Dendritic cell treated with granulocyte-macrophage colony-stimulating factor and Interleukin-4, amounts not matched to agents 40 ng/mL and 50 ng/mL, for 4 days (primary cell): ENCODE measurements at regions not wholly inside any gene's neighbourhood (a gene's known extent, or its start where the extent isn't known, plus 50 kb on each side); places are given as distances from the start of the nearest gene placed in this dataset.

Experiments used
- H3K27ac Mint-ChIP-seq: one replicate; pipeline ENCODE4 v1.8.0; 2022; ENCODE audit warnings: mild to moderate bottlenecking, mixed read lengths
- H3K27me3 Mint-ChIP-seq: one replicate; pipeline ENCODE4 v1.8.0; 2022; ENCODE audit warnings: mild to moderate bottlenecking, mixed read lengths
- H3K36me3 Mint-ChIP-seq: one replicate; pipeline ENCODE4 v1.8.0; 2022; ENCODE audit warnings: low read depth, mixed read lengths
- H3K4me1 Mint-ChIP-seq: one replicate; pipeline ENCODE4 v1.8.0; 2022; ENCODE audit warnings: low read depth, mixed read lengths
- H3K4me3 Mint-ChIP-seq: one replicate; pipeline ENCODE4 v1.8.0; 2022; ENCODE audit warnings: mild to moderate bottlenecking, moderate library complexity, mixed read lengths
- H3K9me3 Mint-ChIP-seq: one replicate; pipeline ENCODE4 v1.8.0; 2022; ENCODE audit warnings: mixed read lengths
- intact Hi-C: fragments of 100-400 bp; cut with micrococcal nuclease; formaldehyde crosslinking; loops from one replicate; pipeline ENCODE4 v1.15.0; 2022

DNA sequence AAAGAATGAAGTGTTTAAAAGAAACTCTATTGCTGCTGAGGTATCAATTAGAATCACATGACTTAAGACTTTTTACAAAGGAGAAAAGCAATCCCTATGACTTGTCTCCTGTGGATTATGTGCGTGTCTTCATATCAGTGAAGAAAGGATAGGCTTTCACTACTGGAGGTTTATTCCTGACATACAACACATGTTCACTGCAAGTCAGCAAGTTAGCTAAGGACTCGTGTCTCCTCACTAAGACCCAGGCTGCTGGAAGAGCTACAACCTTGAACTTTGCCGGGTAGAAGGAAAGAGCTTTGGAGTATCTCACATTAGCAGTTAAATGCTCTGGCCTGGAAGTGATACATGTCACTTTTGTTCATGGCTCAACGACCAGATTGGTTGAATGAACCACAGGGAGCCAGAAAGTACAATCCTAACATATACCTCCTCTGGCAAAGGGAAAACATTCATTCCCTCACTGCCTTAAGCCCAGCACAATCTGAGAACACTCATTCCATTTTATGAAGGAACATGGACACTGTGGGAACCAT is 215.3 kb downstream of the RNF152 start:
- no peak overlapping the region for H3K27ac Mint-ChIP-seq
- peaks cover 34% of the 10 kb centered on the region for H3K9me3 Mint-ChIP-seq
- intact Hi-C loops, result no loop called here
- H3K36me3 Mint-ChIP-seq, result no peaks in the 10 kb centered on the region
- H3K4me3 Mint-ChIP-seq, result no peak overlapping the region
- H3K4me1 Mint-ChIP-seq, result no peaks in the 10 kb centered on the region
- peaks cover 5% of the 10 kb centered on the region for H3K27me3 Mint-ChIP-seq

DNA sequence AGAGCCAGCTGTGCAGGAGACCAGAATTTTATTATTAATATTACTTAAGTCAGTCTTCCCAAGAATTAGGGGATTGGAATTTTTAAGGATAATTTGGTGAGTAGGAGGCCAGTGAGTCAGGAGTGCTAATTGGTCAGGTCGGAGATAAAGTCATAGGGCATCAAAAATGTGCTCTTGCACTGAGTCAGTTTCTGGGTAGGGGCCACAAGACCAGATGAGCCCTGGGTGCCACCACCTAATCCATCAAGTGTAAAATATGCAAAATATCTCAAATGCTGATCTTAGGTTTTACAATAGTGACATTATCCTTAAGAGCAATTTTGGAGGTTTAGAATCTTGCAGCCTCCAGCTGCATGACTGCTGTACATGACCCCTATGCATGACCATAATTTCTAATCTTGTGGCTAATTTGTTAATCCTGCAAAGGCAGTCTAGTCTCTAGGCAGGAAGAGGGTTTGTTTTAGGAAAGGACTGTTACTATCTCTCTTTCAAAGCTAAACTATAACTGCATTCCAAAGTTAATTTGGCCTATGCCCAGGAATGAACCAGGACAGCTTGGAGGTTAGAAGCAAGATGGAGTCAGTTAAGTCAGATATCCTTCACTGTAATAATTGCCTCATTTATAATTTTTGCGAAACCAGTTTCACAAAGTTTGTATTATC is 215.9 kb downstream of the RNF152 start:
- H3K27me3 Mint-ChIP-seq, result peaks cover 5% of the 10 kb centered on the region
- no peak overlapping the region for H3K27ac Mint-ChIP-seq
- intact Hi-C loops, result no loop called here

DNA sequence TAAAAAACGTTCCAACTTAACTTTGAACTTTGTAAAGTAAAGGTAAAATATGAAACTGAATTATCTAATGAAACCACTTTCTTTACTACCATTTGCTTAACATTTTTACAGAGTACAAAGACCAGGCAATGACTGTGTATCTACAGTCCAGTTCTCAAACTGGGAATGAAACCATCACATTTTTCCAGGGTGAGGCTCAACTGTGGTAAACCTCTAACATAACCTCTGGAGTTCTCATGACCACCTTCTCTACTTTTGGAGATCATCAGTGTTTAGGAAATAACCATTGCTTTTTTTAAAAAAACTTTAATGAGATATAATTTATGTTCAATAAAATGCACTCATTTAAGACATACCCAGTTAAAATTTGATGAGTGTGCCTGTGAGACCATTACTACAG is 223.5 kb downstream of the RNF152 start:
- H3K27me3 Mint-ChIP-seq, result peaks cover 16% of the 10 kb centered on the region
- no peaks in the 10 kb centered on the region for H3K4me1 Mint-ChIP-seq
- H3K27ac Mint-ChIP-seq, result no peak overlapping the region
- no peaks in the 10 kb centered on the region for H3K9me3 Mint-ChIP-seq
- H3K36me3 Mint-ChIP-seq, result no peaks in the 10 kb centered on the region
- H3K4me3 Mint-ChIP-seq, result no peak overlapping the region
- intact Hi-C loops, result no loop called here

More for the DNA sequence above, 215.9 kb downstream of the RNF152 start:
- Mint-ChIP-seq H3K9me3 (peaks cover 34% of the 10 kb centered on the region), H3K36me3 (no peaks in the 10 kb centered on the region), H3K4me1 (no peaks in the 10 kb centered on the region), H3K4me3 (no peak overlapping the region)

DNA sequence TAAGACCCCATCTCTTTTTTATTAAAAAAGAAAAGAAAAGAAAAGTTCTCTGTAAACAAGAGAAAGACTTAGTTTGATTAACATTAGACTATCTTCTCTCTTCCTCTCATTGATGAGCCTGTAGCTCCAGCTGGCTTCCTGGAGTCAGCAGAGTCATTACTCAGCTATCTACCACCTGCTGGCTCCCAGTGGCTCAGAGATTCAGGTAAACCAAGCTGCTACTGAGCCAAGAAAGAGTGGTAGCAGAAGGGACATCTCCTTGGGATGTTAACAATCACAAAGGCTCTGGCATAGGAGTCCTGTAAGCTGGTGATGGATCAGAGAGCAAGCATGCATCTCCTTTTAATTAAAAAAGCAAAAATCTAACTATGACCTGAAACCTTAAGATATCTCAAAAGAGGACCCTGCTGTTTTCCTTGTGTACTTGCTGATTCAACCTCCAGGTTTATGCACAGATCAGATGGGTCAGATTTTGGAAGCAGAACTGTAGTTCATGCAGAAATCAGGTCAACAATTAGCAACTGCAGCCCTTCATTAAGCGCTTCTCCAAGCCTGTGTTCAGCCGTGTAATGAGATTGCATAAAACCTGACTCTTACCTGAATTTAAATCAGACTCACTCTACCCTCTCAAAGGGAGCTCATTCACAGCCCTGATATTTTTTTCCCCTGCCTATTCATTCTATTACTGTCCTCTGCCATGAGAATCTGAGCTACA is 225.8 kb downstream of the RNF152 start:
- no peak overlapping the region for H3K4me3 Mint-ChIP-seq
- H3K4me1 Mint-ChIP-seq, result no peaks in the 10 kb centered on the region
- H3K9me3 Mint-ChIP-seq, result no peaks in the 10 kb centered on the region
- no peaks in the 10 kb centered on the region for H3K36me3 Mint-ChIP-seq
- H3K27ac Mint-ChIP-seq, result no peak overlapping the region
- intact Hi-C loops, result no loop called here
- H3K27me3 Mint-ChIP-seq, result peaks cover 14% of the 10 kb centered on the region

DNA sequence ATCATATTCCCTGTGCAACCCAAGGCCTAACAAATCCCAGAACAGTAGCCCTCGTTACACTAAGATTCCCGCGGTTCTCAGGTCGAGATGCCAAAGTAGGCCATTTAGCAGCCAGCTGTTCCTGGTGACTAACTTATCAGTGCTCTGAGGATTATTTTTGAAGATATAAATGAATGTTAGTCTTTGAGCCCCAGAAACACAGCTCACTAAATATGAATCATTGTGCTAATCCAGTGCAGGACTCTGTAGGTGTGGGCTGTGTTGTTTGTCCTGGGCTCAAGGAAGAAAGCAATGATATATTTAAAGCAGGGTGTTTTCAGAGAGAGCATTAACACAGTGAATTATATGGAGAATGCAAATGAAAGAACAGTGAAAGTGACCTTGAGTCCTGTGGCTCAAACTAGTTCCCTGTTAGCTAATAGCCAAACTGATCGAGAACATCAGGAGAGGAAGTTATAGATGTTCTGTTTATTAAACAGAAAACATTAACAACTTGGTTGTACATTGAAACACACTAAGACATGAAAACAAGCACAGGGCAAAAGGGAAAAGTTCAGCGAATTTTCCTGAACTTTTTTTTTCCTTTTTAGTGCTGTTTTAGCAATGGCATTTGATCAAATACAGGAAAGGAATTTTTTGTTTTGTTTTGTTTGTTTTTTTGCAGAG is 228.3 kb downstream of the RNF152 start:
- Mint-ChIP-seq H3K36me3 (no peaks in the 10 kb centered on the region), H3K4me1 (no peaks in the 10 kb centered on the region), H3K9me3 (no peaks in the 10 kb centered on the region), H3K27me3 (peaks cover 13% of the 10 kb centered on the region), H3K4me3 (no peak overlapping the region), H3K27ac (no peak overlapping the region)
- intact Hi-C loops, result no loop called here

DNA sequence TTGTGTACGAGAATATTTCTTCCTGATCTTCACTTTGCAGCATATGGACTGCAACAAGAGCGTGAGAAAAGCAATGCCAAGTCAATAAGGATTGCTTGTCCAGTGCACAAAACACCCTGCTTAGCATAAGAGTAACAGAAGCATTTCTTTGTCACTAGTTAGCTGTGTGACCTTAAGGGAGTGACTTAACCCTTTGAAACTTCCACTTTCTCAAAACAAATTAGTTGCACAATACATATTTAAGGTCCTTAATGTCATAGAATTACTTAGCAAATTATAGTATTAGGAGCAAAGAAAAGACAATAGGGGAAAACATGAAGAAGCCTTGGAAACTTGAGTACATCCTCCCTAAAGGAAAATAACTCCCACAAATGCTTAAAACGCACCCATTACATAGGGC is 230.1 kb downstream of the RNF152 start:
- H3K36me3 Mint-ChIP-seq, result no peaks in the 10 kb centered on the region
- no peak overlapping the region for H3K4me3 Mint-ChIP-seq
- H3K27me3 Mint-ChIP-seq, result peaks cover 9% of the 10 kb centered on the region
- no peak overlapping the region for H3K27ac Mint-ChIP-seq
- no peaks in the 10 kb centered on the region for H3K4me1 Mint-ChIP-seq
- intact Hi-C loops, result no loop called here
- H3K9me3 Mint-ChIP-seq, result no peaks in the 10 kb centered on the region

DNA sequence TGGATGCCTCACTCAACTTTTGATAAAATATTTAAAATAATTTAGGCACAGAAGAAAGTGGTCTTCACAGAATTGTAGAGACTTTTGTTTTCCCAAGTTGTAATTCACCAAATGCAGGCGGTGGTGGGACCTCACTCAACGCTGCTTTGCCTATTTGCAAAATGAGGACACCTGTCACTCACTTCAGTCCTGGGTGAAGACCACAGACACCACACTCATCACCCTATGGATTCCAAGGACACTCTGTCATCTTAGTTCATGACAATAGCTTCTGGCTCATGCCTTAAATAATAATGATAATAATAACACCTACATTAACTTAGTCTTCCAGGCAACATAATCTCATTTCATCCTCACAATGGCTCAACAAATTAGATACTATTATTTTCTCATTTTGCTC is 234.4 kb downstream of the RNF152 start:
- intact Hi-C loops, result no loop called here
- Mint-ChIP-seq H3K4me3 (no peak overlapping the region), H3K36me3 (no peaks in the 10 kb centered on the region), H3K9me3 (peaks cover 6% of the 10 kb centered on the region), H3K4me1 (no peaks in the 10 kb centered on the region), H3K27me3 (peaks cover 2% of the 10 kb centered on the region), H3K27ac (no peak overlapping the region)

DNA sequence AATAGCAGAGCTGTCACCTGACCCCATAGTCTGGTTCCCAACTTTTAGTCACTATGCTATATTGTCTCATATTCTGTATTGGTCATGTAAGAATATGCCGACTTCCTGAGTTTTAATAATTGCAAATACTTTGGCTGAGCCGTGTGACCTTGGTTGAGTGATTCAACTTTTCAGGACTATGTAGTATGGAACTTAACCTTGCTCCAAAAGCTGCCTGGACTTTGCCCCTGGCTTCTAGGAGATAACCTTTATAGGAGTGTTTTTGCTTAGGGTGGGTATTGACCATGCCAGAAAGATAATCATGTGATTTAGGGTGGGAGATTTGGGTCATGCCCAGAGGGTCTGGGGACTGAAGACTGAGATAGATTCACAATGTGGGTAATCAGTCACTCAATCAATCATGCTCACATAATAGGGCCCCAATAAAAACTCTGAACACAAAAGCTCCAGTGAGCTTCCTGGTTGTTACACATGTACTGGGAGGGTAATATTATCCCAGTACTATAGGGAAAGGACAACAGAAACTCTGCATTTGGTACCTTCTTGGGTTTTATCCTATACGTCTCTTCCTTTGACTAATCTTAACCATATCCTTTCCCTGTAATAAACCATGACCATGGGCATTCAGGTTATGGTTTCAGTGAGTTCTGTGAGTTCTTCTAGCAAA is 235.6 kb downstream of the RNF152 start:
- Mint-ChIP-seq H3K4me3 (no peak overlapping the region), H3K9me3 (peaks cover 6% of the 10 kb centered on the region), H3K4me1 (no peaks in the 10 kb centered on the region), H3K36me3 (no peaks in the 10 kb centered on the region), H3K27me3 (peaks cover 2% of the 10 kb centered on the region), H3K27ac (no peak overlapping the region)
- intact Hi-C loops, result no loop called here

DNA sequence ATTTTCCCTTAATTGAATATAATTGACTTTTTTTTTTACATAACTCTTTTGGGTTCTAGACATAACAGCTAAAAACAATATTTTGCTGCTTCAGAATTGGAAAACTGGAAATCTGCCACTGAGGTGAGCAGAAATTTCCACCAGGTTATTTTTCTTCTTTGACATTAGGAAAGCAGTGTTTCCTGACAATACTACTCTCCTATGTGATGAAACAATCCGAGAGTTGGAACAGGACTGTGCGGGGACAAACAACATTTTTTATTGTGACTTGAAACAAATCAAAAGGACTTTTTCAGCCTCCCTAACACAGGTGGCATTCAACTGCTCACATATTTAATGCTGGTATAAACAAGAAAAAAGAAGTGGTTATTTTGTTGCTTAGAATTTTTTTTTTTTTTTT is 237.2 kb downstream of the RNF152 start:
- H3K27me3 Mint-ChIP-seq, result peaks cover 2% of the 10 kb centered on the region
- H3K36me3 Mint-ChIP-seq, result no peaks in the 10 kb centered on the region
- H3K4me1 Mint-ChIP-seq, result no peaks in the 10 kb centered on the region
- H3K9me3 Mint-ChIP-seq, result peaks cover 6% of the 10 kb centered on the region
- H3K27ac Mint-ChIP-seq, result no peak overlapping the region
- intact Hi-C loops, result no loop called here
- no peak overlapping the region for H3K4me3 Mint-ChIP-seq

DNA sequence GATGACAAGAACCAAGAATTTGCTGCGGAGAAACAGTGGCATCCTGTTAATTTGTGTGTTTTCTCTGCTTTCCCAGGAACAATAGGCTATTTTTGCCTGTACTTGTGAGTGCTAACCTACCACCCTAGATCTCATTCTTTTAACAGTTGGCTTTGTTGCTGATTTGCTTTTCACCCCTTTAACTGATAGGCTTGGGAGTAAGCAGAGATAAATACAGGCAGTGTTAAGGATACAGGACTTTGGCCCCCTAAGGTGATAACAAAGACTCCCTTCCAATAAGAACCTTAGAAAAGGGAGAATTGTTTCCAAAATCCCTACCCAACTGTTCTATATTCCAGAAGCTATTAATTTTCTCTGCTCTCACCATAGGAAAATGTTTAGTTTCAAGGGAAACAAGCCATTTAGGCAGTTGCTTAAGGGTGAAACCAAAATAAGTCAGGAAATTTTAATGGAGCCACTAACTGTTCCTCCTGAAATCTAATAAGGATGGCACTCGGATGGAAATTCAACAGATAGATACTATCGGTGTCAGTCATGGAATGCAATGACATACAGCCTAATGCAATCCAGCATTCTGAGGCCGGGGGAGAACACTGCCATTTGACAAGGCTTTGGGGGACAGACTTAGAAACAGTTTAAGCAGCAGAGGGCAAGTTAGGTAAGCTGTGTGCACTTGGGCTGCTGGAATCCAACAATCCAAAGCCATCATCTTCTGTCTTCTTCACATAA is 238.8 kb downstream of the RNF152 start:
- no peak overlapping the region for H3K4me3 Mint-ChIP-seq
- H3K9me3 Mint-ChIP-seq, result peaks cover 6% of the 10 kb centered on the region
- intact Hi-C loops, result no loop called here
- H3K27me3 Mint-ChIP-seq, result peaks cover 3% of the 10 kb centered on the region
- no peaks in the 10 kb centered on the region for H3K4me1 Mint-ChIP-seq
- no peaks in the 10 kb centered on the region for H3K36me3 Mint-ChIP-seq
- no peak overlapping the region for H3K27ac Mint-ChIP-seq

DNA sequence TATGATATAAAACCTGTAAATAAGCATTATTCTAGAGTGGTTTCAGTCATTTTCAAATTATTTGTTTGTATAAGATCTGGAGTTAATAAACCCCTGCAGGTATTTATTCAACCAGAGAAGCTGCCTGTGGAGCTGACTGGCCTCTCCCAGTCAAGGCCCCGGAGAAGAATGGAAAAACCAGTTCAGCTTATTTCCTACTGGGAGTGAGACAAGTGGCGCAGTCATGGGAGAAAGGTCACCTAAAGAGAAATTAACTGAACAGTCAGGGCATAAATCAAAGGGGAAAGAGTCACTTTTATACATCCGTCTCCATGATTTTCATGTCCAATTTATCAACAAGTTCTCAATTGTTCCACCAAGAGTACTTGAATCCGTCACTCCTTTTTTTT is 240.9 kb downstream of the RNF152 start:
- intact Hi-C loops, result no loop called here
- Mint-ChIP-seq H3K36me3 (no peaks in the 10 kb centered on the region), H3K4me3 (no peak overlapping the region), H3K27me3 (peaks cover 3% of the 10 kb centered on the region), H3K27ac (no peak overlapping the region), H3K9me3 (no peaks in the 10 kb centered on the region), H3K4me1 (no peaks in the 10 kb centered on the region)

DNA sequence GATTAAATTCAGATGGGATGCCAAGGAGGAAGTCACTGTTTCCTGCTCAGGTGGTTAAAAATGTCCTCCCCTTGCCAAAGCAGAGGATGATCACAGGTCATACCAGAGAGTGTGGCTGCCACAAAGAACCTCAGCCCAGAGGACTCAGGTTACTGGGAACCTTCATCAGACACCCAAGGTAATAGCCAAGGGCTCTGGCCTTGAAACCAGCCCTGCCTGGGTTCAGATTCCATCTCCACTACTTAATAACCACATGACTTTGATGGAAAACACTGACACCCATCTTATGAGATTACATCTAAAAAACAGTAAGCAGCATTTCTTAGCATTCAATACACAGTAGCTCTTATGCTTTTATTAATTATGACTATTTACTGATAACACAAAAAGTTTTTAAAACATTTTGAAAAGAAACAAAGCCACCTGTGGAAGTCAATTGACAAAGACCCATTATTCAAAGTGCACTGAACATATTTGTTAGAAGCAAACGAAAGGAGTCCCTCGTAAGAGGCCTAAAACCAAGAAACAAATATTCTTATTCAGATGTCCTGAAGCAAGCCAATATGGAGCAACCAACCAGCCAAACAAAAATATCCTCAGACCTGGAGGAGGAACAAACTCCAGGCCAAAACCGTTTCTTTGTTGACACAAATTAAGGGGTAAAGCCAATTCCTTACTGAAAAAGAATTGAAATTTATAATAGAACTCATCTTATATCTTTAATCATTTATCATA is 241.5 kb downstream of the RNF152 start:
- peaks cover 8% of the 10 kb centered on the region for H3K27me3 Mint-ChIP-seq
- H3K27ac Mint-ChIP-seq, result no peak overlapping the region
- H3K4me1 Mint-ChIP-seq, result no peaks in the 10 kb centered on the region
- intact Hi-C loops, result no loop called here
- H3K4me3 Mint-ChIP-seq, result no peak overlapping the region
- no peaks in the 10 kb centered on the region for H3K36me3 Mint-ChIP-seq
- no peaks in the 10 kb centered on the region for H3K9me3 Mint-ChIP-seq
